Nephron progenitor cell (in vitro differentiated cells): ENCODE measurements at regions not wholly inside any gene's neighbourhood (a gene's known extent, or its start where the extent isn't known, plus 50 kb on each side); places are given as distances from the start of the nearest gene placed in this dataset.
A peak's percentile ranks its signal among the peaks of the same experiment; 100 is the strongest.
"Not testable (repeated sequence)": the region's sequence is repeated elsewhere in the genome, so short reads cannot be mapped to it uniquely, and the experiment has no call there.

Experiments
- DNase-seq: peaks from one replicate; pipeline ENCODE4 v3.0.0; 2021
- H3K27ac Mint-ChIP-seq: 2 replicates; pipeline ENCODE4 v1.8.0; 2021; ENCODE audit warnings: mild to moderate bottlenecking, moderate library complexity, mixed read lengths
- H3K27me3 Mint-ChIP-seq: 2 replicates; pipeline ENCODE4 v1.8.0; 2021; ENCODE audit warnings: mild to moderate bottlenecking, low read depth, mixed read lengths; ENCODE audit not compliant: poor library complexity
- H3K36me3 Mint-ChIP-seq: 2 replicates; pipeline ENCODE4 v1.8.0; 2021; ENCODE audit warnings: low read depth, mixed read lengths
- H3K4me1 Mint-ChIP-seq: 2 replicates; pipeline ENCODE4 v1.8.0; 2021; ENCODE audit warnings: mixed read lengths
- H3K4me3 Mint-ChIP-seq: 2 replicates; pipeline ENCODE4 v1.8.0; 2021; ENCODE audit warnings: mild to moderate bottlenecking, moderate library complexity, mixed read lengths
- H3K9me3 Mint-ChIP-seq: 2 replicates; pipeline ENCODE4 v1.8.0; 2021; ENCODE audit warnings: mild to moderate bottlenecking, moderate library complexity, mixed read lengths
- TF ChIP-seq, protein P1 (sequence below): fragments of 200-600 bp; sonication (generic); IDR thresholded peaks from 2 replicates; pipeline ENCODE4 v1.5.0; 2021; ENCODE audit warnings: antibody characterized with exemption

DNA sequence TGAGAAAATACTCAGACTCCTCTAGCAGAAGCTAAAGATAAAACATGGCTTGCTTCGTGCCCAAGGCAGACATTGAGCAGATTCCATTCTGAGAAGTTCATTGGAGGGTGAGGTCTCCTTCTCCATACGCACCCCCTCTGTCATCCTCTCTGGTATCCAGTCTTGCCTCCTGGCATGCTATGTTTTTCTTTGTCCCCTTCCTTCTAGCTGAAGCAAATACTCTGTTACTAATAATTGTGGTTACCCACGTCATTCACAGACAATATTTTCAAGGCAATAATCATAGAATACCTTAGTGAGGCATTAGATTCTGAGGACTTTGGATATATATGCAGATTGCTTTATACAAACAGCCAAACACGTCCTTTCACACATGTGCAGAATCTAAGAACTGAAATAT, 66.2 kb upstream of the KLF7 start:
- H3K9me3 Mint-ChIP-seq: no peaks in the 10 kb centered on the region
- no peak overlapping the region for H3K4me3 Mint-ChIP-seq
- peaks cover 60% of the 10 kb centered on the region for H3K4me1 Mint-ChIP-seq
- H3K27me3 Mint-ChIP-seq: peaks cover 6% of the 10 kb centered on the region
- H3K27ac Mint-ChIP-seq: no peak overlapping the region
- no peaks in the 10 kb centered on the region for H3K36me3 Mint-ChIP-seq
- TF ChIP-seq, protein P1, sequence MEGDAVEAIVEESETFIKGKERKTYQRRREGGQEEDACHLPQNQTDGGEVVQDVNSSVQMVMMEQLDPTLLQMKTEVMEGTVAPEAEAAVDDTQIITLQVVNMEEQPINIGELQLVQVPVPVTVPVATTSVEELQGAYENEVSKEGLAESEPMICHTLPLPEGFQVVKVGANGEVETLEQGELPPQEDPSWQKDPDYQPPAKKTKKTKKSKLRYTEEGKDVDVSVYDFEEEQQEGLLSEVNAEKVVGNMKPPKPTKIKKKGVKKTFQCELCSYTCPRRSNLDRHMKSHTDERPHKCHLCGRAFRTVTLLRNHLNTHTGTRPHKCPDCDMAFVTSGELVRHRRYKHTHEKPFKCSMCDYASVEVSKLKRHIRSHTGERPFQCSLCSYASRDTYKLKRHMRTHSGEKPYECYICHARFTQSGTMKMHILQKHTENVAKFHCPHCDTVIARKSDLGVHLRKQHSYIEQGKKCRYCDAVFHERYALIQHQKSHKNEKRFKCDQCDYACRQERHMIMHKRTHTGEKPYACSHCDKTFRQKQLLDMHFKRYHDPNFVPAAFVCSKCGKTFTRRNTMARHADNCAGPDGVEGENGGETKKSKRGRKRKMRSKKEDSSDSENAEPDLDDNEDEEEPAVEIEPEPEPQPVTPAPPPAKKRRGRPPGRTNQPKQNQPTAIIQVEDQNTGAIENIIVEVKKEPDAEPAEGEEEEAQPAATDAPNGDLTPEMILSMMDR: no peak
- DNase-seq: no peak

DNA sequence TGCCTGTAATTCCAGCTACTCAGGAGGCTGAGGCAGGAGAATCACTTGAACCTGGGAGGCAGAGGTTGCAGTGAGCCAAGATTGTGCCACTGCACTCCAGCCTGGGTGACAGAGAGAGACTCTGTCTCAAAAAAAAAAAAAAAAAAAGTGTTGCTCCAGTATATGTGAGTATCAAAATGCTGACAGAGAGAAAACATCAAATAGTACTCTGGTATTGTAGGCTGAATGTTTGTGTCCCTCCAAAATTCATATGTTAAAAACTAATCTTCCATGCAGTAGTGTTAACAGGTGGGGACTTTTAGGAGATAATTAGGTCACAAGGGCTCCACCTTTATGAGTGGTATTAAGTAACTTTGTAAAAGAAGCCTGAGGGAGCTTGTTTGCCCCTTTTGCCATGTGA, 67.4 kb upstream of the KLF7 start:
- H3K36me3 Mint-ChIP-seq, H3K27ac Mint-ChIP-seq, H3K9me3 Mint-ChIP-seq, H3K27me3 Mint-ChIP-seq, H3K4me3 Mint-ChIP-seq, DNase-seq: not testable (repeated sequence)
- peaks cover 48% of the 10 kb centered on the region for H3K4me1 Mint-ChIP-seq

DNA sequence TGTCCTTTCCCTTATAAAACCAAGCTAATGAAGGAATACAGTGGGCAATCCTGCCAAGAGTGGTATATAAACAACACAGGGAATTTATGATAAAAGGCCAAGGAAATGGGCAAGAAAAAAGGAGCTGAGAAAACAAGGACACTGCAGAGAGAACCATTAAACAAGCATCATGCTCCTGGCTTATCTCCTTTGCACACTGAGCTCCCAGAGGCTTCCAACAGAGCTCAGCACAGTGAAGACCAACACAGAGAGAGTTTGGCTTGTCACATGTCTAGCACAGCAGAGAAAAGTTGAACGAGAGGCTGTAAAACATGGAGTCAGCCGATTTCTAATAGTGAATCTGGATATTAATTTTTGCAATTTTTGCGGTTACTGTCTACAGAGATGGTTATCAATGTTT, 68.0 kb upstream of the KLF7 start:
- no peak for DNase-seq
- Mint-ChIP-seq H3K27me3 (peaks cover 6% of the 10 kb centered on the region), H3K4me3 (no peak overlapping the region), H3K4me1 (peaks cover 42% of the 10 kb centered on the region), H3K36me3 (no peaks in the 10 kb centered on the region), H3K9me3 (no peaks in the 10 kb centered on the region), H3K27ac (no peak overlapping the region)
- TF ChIP-seq, protein P1: no peak

DNA sequence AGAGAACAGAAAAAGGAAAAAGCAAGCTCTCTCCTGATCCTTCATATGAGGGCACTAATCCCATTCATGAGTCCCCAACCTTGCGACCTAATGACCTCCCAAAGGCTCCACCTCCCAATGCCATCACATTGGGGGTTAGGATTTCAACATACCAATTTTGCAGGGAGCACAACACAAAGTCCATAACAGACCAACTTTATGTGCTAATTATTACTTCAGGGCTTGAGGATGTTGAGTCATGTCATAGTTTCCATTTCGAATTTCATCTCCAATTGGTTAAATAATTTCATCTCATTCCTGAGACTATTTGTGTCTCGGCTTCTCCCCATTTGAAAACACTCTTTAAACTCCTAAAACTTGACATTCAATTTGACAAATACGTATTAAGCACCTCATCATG, 69.9 kb upstream of the KLF7 start:
- Mint-ChIP-seq H3K4me1 (peaks cover 36% of the 10 kb centered on the region), H3K9me3 (no peaks in the 10 kb centered on the region), H3K27ac (no peak overlapping the region), H3K4me3 (no peak overlapping the region), H3K27me3 (peaks cover 3% of the 10 kb centered on the region), H3K36me3 (no peaks in the 10 kb centered on the region)
- TF ChIP-seq, protein P1: no peak
- no peak for DNase-seq

DNA sequence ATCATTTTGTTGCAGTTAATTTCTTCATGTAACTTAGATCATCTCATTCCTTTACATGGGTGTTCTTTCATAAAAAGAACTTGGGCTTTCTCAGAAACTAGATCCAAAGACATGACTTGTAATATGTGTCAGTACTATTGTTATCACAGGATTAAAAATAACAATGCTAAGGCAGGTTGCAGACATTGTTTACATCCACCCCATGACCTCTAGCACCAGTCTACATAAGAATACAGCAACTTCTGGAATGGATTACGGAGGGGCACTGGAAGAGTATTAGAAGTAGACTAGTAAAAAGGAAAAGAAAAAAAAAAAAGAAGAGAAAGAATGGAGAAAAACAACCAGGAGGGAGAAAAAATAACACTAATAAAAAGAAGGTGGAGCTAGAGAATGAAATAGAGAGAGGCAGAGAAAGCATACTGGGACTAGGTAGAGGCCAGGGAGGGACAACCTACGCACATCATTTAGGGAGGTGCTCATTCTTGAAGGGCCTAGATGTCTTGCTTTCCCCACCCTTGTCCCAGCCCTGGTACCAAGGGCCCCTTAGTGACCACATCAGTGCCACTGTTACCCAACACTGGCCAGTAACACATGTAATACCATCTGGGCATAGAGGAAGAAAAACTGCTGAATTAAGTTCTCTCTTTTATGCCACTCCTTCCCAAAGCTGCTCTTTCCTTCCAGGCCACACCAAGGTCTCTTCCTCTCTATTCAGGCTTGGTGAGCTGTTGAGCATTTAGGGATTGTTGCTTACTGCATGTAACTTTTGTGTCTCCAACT, 70.6 kb upstream of the KLF7 start:
- Mint-ChIP-seq H3K9me3 (no peaks in the 10 kb centered on the region), H3K4me1 (peaks cover 30% of the 10 kb centered on the region), H3K4me3 (no peak overlapping the region), H3K27ac (no peak overlapping the region), H3K36me3 (no peaks in the 10 kb centered on the region), H3K27me3 (no peaks in the 10 kb centered on the region)
- no peak for DNase-seq
- TF ChIP-seq, protein P1: no peak

DNA sequence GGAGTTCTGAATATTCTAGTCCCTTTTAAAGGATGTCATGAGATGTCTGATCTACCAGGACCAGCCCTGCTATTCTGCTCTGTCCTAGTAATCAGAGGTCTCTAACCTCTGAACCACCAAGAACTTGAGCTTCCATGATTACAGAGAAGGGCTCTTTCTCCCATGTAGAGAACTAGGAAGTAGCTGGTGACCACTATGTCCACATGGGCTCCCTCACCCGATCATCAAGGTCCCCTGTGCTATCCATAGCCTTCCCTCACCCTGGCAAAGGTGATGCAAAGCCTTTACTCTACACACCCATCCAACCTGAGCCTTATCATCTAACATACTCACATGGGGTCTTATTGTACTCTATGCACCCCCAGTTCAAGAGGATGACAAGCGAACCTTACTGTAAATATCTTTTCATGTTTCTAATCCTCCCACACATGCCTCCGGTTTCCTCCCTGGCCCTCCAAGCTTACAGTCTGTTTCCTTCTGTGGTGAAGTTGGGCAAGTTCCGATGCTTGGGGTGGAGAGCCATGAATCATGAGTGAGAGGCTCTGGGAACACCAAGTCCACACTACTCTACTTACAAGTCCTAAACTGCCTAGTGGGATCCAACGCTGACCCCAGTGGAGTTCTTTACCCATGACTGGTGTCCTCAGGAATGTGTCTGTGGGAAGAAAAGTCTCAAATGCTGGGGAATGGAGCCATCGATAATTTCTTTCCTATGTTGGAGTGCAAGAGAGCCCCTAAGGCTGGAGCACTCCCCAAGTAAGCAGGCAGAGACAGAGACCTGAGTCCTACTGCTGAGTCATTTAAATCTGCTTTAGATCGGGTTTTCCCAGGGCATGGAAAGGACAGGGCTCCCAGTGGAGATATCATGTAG, 73.3 kb upstream of the KLF7 start:
- no peaks in the 10 kb centered on the region for H3K36me3 Mint-ChIP-seq
- DNase-seq: no peak
- peaks cover 9% of the 10 kb centered on the region for H3K4me1 Mint-ChIP-seq
- H3K9me3 Mint-ChIP-seq: no peaks in the 10 kb centered on the region
- H3K27ac Mint-ChIP-seq: peak overlapping the region; percentile 72
- H3K4me3 Mint-ChIP-seq: no peak overlapping the region
- H3K27me3 Mint-ChIP-seq: peaks cover 3% of the 10 kb centered on the region
- TF ChIP-seq, protein P1: no peak
